Colonic mucosa (tissue), 4 donors: ENCODE measurements at regions not wholly inside any gene's neighbourhood (a gene's known extent, or its start where the extent isn't known, plus 50 kb on each side); places are given as distances from the start of the nearest gene placed in this dataset.

ENCODE experiments used
- DNase-seq: peaks from one replicate; pipeline ENCODE4 v3.0.0-alpha.2; 2020
- H3K27ac ChIP-seq: fragments of 200-600 bp; one replicate; pipeline ENCODE4 v1.8.0; 2021
- H3K27me3 ChIP-seq: fragments of 200-600 bp; one replicate; pipeline ENCODE4 v1.8.0; 2021
- H3K36me3 ChIP-seq: fragments of 200-600 bp; one replicate; pipeline ENCODE4 v1.8.0; 2021
- H3K4me1 ChIP-seq: fragments of 200-600 bp; one replicate; pipeline ENCODE4 v1.8.0; 2021; ENCODE audit warnings: mild to moderate bottlenecking
- H3K4me3 ChIP-seq: fragments of 200-600 bp; one replicate; pipeline ENCODE4 v1.8.0; 2021
- H3K9ac ChIP-seq, 2 donors: one replicate each; pipeline ENCODE4 v1.7.0; 2013; ENCODE audit warnings: control low read depth in 2 of 2, low read depth in 2 of 2, low read length in 2 of 2
- H3K9me3 ChIP-seq: fragments of 200-600 bp; one replicate; pipeline ENCODE4 v1.8.0; 2021
- intact Hi-C: fragments of 100-400 bp; cut with DNase I; formaldehyde crosslinking; loops from one replicate; pipeline ENCODE4 v1.14.1; 2022
- TF ChIP-seq, protein P1 (sequence below): fragments of 200-600 bp; IDR thresholded peaks from one replicate; pipeline ENCODE4 v1.8.0; 2022; ENCODE audit warnings: antibody characterized with exemption, mild to moderate bottlenecking
- donor health status: healthy.
- donor health status: DM: no; HTN: no; CAD: no.
- donor health status: DM: no; HTN: no; CAD: no.

GRCh38 chr1:170240409-170240808 lies 94.7 kb downstream of the NTMT2 start:
- Histone ChIP-seq H3K9ac (no peak overlapping the region), H3K36me3 (no peaks in the 10 kb centered on the region), H3K27ac (no peak overlapping the region), H3K4me1 (no peaks in the 10 kb centered on the region), H3K27me3 (no peaks in the 10 kb centered on the region), H3K4me3 (no peak overlapping the region), H3K9me3 (no peaks in the 10 kb centered on the region)
- TF ChIP-seq, protein P1, sequence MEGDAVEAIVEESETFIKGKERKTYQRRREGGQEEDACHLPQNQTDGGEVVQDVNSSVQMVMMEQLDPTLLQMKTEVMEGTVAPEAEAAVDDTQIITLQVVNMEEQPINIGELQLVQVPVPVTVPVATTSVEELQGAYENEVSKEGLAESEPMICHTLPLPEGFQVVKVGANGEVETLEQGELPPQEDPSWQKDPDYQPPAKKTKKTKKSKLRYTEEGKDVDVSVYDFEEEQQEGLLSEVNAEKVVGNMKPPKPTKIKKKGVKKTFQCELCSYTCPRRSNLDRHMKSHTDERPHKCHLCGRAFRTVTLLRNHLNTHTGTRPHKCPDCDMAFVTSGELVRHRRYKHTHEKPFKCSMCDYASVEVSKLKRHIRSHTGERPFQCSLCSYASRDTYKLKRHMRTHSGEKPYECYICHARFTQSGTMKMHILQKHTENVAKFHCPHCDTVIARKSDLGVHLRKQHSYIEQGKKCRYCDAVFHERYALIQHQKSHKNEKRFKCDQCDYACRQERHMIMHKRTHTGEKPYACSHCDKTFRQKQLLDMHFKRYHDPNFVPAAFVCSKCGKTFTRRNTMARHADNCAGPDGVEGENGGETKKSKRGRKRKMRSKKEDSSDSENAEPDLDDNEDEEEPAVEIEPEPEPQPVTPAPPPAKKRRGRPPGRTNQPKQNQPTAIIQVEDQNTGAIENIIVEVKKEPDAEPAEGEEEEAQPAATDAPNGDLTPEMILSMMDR, result no peak
- intact Hi-C loops, result no loop called here
- DNase-seq, result no peak

DNA sequence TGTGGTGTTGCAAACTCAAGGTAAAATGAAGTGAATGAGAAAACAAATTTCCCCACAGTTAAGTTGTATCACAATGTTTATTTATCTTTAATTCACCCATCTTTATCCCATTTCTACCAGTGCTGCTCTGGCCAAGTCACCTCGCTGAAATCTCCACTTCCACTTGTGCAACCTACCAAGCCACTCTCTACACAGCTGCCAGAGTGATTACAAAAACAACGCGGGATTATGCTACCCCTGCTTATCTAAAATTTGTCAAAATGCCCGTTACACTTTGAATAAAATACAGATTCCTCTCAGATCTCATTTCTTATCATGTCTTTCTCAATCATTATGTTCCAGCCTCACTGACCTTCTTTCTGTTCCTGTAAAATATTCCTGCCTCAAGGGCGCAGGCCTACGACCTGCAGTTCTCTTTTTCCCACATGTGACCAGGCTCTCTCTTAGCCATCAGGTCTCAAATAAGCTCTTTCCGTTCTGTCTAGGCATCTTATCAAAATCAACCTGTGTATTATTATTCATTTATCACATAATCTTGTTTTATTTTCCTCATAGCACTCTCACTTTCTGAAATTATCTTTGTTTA lies 95.6 kb downstream of the NTMT2 start:
- TF ChIP-seq, protein P1, result no peak
- no peak overlapping the region for H3K9ac ChIP-seq
- no peaks in the 10 kb centered on the region for H3K27me3 ChIP-seq
- H3K36me3 ChIP-seq, result no peaks in the 10 kb centered on the region
- H3K9me3 ChIP-seq, result no peaks in the 10 kb centered on the region
- intact Hi-C loops, result no loop called here
- no peak overlapping the region for H3K27ac ChIP-seq
- DNase-seq, result no peak
- H3K4me1 ChIP-seq, result no peaks in the 10 kb centered on the region
- no peak overlapping the region for H3K4me3 ChIP-seq

GRCh38 chr1:170247751-170248521 lies 102.2 kb downstream of the NTMT2 start:
- intact Hi-C loops, result no loop called here
- TF ChIP-seq, protein P1, result no peak
- Histone ChIP-seq H3K36me3 (no peaks in the 10 kb centered on the region), H3K4me3 (no peak overlapping the region), H3K9ac (no peak overlapping the region), H3K27ac (no peak overlapping the region), H3K9me3 (no peaks in the 10 kb centered on the region), H3K4me1 (no peaks in the 10 kb centered on the region), H3K27me3 (no peaks in the 10 kb centered on the region)
- no peak for DNase-seq

- TF ChIP-seq, protein P1, result no peak
- DNase-seq, result no peak
- no peak overlapping the region for H3K9ac ChIP-seq
- H3K9me3 ChIP-seq, result no peaks in the 10 kb centered on the region
- no peaks in the 10 kb centered on the region for H3K36me3 ChIP-seq
- no peak overlapping the region for H3K4me3 ChIP-seq
- H3K27me3 ChIP-seq, result no peaks in the 10 kb centered on the region
- intact Hi-C loops, result no loop called here
- no peaks in the 10 kb centered on the region for H3K4me1 ChIP-seq
- no peak overlapping the region for H3K27ac ChIP-seq
These were observed 104.9 kb downstream of the NTMT2 start for GRCh38 chr1:170250531-170251276.

DNA sequence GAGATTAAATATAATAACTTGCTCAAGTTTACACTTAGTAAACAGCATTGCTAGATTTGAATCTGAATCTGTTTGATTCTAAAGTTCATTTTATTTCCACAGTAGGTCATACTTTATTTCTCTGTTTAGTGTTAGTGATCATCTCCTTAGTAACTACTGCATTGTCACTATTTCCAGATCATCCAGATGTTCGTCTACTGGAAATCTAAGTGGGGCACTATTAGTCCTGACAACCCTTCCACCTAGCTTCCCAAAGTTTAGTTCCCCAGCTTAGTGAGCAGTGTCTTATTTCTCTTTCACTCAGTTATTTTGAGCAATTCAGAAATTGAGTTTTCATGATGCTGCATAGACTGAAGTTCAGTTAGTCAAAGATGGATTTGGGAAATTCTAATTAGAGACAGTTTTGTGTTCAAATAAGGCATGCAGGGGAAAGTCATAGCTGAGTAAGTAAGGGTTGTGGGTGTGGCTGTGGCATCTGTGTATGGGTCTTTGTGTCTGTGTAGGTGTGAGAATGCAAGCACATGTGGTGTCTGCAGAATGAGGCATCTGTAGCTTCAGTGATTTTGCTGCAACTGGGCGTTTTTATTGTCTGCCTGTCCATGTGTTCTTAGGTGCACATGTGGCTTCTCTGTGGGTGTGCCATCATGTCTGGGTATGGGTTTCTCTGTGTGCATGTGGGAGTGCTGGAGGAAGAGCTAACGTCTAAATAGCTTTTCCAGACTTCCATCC lies 107.3 kb downstream of the NTMT2 start:
- no peaks in the 10 kb centered on the region for H3K4me1 ChIP-seq
- intact Hi-C loops, result no loop called here
- H3K27ac ChIP-seq, result no peak overlapping the region
- TF ChIP-seq, protein P1, result no peak
- H3K9ac ChIP-seq, result no peak overlapping the region
- H3K4me3 ChIP-seq, result no peak overlapping the region
- no peaks in the 10 kb centered on the region for H3K36me3 ChIP-seq
- no peak for DNase-seq
- no peaks in the 10 kb centered on the region for H3K9me3 ChIP-seq
- no peaks in the 10 kb centered on the region for H3K27me3 ChIP-seq
